Panc1 (cell line): ENCODE measurements at regions not wholly inside any gene's neighbourhood (a gene's known extent, or its start where the extent isn't known, plus 50 kb on each side); places are given as distances from the start of the nearest gene placed in this dataset.
A peak's percentile ranks its signal among the peaks of the same experiment; 100 is the strongest.
"Not testable (repeated sequence)": the region's sequence is repeated elsewhere in the genome, so short reads cannot be mapped to it uniquely, and the experiment has no call there.

Source experiments
- ATAC-seq: fragments of 200-7000 bp; cut with Tn5 transposase; 2 replicates; pipeline ENCODE4 v1.9.1; 2020; ENCODE audit warnings: mild to moderate bottlenecking, moderate library complexity
- BruUV-seq: library from RNA; stranded (reverse); fragments of 400-500 nt; replicated peaks from 2 replicates; lab custom pipeline; 2021; lab: Mats Ljungman, UMichigan
- CTCF ChIA-PET: fragments of 300-600 bp; sonication (Branson Sonifier 250); formaldehyde crosslinking; loops from one replicate; lab custom pipeline; 2022; ENCODE audit warnings: antibody characterized with exemption; lab: Charles Lee
- POLR2A ChIA-PET: fragments of 300-600 bp; sonication (Branson Sonifier 250); formaldehyde crosslinking; loops from one replicate; lab custom pipeline; 2022; ENCODE audit warnings: antibody characterized with exemption; lab: Charles Lee
- DNase-seq: peaks from one replicate; pipeline ENCODE4 v3.0.0-alpha.2; 2010; ENCODE audit warnings: low read depth, low spot score
- H3K27ac ChIP-seq: 2 replicates; pipeline ENCODE4 v1.5.1; 2011; ENCODE audit warnings: mild to moderate bottlenecking, low read length, inconsistent platforms
- H3K27me3 ChIP-seq: fragments of 200-500 bp; sonication (Bioruptor generic); 2 replicates; pipeline ENCODE4 v1.6.0; 2014; ENCODE audit warnings: low read length, inconsistent platforms; ENCODE audit not compliant: control insufficient read depth, insufficient read depth
- H3K36me3 ChIP-seq: fragments of 200-500 bp; sonication (Bioruptor generic); 2 replicates; pipeline ENCODE4 v1.5.1; 2014; ENCODE audit warnings: inconsistent platforms, mild to moderate bottlenecking, low read length, moderate library complexity; ENCODE audit not compliant: control insufficient read depth, insufficient read depth
- H3K4me1 ChIP-seq: 2 replicates; pipeline ENCODE4 v1.5.1; 2011; ENCODE audit warnings: inconsistent platforms, mild to moderate bottlenecking, low read length, moderate library complexity; ENCODE audit not compliant: control insufficient read depth, insufficient read depth
- H3K4me3 ChIP-seq, 2 experiments: 2 replicates each; pipeline ENCODE4 v1.5.1; 2011 to 2012; ENCODE audit warnings: low read depth in 2 of 2, low read length in 2 of 2, mild to moderate bottlenecking in 2 of 2, inconsistent platforms in 1 of 2, moderate library complexity in 1 of 2
- H3K9me3 ChIP-seq: fragments of 200-500 bp; sonication (Bioruptor generic); 2 replicates; pipeline ENCODE4 v1.5.1; 2014; ENCODE audit warnings: low read depth, mild to moderate bottlenecking, inconsistent platforms, low read length, moderate library complexity; ENCODE audit not compliant: control insufficient read depth, insufficient read depth
- in situ Hi-C: cut with HindIII; loops from 2 replicates; pipeline ENCODE4 v1.10.0; 2016; ENCODE audit warnings: low sequenced_read_pairs, low pct_unique_long_range_greater_than_20kb
- intact Hi-C: fragments of 100-400 bp; cut with micrococcal nuclease; formaldehyde crosslinking; loops from one replicate; pipeline ENCODE4 v1.10.0; 2022; ENCODE audit not compliant: unreplicated experiment
- TF ChIP-seq, protein P1 (sequence below): fragments of 450-650 bp; IDR thresholded peaks from 2 replicates; pipeline ENCODE4 v1.5.1; 2017; ENCODE audit warnings: mild to moderate bottlenecking

DNA sequence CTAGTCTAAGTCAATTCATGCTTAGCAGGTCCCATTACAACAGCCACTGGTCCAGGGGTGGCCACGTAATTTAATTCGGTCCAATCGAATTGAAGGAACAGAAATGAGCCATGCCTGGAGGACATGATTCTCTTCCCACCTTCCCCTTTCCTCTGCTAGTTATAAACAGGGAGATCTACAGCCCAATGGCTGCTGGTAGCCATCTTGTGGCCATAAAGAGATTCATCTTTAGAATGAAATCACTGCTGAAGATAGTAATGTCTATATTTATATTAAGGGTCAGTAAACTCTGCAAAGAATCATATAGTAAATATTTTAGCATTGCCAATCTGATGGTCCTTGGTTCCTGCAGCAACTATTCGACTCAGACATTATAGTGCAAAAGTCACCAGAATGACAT, 530.6 kb downstream of the TTLL7 start:
- TF ChIP-seq, protein P1, sequence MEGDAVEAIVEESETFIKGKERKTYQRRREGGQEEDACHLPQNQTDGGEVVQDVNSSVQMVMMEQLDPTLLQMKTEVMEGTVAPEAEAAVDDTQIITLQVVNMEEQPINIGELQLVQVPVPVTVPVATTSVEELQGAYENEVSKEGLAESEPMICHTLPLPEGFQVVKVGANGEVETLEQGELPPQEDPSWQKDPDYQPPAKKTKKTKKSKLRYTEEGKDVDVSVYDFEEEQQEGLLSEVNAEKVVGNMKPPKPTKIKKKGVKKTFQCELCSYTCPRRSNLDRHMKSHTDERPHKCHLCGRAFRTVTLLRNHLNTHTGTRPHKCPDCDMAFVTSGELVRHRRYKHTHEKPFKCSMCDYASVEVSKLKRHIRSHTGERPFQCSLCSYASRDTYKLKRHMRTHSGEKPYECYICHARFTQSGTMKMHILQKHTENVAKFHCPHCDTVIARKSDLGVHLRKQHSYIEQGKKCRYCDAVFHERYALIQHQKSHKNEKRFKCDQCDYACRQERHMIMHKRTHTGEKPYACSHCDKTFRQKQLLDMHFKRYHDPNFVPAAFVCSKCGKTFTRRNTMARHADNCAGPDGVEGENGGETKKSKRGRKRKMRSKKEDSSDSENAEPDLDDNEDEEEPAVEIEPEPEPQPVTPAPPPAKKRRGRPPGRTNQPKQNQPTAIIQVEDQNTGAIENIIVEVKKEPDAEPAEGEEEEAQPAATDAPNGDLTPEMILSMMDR: peak; percentile 27
- CTCF ChIA-PET, H3K9me3 ChIP-seq, H3K27me3 ChIP-seq, DNase-seq, H3K27ac ChIP-seq, POLR2A ChIA-PET, in situ Hi-C loops, intact Hi-C loops, H3K4me1 ChIP-seq, H3K4me3 ChIP-seq, ATAC-seq, H3K36me3 ChIP-seq, BruUV-seq: not testable (repeated sequence)

DNA sequence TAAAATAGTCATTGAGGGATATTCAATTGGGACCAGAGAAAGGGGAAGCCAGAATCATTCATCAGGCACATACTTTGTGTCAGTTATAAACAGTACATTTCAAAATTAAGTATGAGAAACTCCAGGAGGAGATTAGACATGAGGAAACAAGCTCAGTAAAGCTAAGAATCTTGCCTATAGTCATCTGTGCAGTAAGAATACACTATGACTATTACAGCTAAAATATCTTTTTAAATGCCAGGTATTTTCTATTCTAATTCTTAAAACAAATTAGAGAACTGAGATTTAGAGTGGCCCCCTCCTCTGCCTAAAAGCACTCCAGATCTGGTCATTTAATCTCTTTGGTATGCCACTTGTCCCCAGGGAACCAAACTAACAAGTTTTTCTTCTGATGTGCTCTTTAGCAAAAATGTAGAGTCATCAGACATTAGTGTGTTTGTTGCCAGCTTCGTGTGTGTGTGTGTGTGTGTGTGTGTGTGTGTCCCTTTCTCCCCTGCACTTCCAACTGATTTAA, 541.1 kb downstream of the TTLL7 start:
- intact Hi-C loops, H3K27ac ChIP-seq, H3K27me3 ChIP-seq, H3K36me3 ChIP-seq, CTCF ChIA-PET, BruUV-seq, DNase-seq, H3K4me3 ChIP-seq, ATAC-seq, H3K4me1 ChIP-seq, POLR2A ChIA-PET, H3K9me3 ChIP-seq, in situ Hi-C loops: not testable (repeated sequence)

DNA sequence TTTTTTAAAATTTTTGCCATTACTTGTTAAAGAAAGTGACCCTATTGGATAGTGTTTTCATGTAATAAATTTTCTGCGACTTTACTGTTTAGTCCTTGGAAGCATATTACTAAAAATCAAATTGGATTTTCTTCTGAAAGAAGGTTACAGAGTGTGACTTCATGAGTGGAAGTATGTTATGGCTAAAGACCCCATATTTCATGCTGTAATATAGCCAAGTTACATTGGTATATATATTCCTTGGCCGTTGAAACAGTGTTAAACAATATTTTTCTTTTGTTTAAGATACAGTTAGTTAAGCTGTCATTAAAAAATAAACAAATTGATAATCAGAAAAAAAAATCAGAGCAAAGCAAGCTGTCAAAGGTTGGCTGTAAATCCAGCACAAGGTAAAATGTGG, 541.7 kb downstream of the TTLL7 start:
- H3K9me3 ChIP-seq, DNase-seq, CTCF ChIA-PET, H3K27ac ChIP-seq, POLR2A ChIA-PET, intact Hi-C loops, ATAC-seq, H3K36me3 ChIP-seq, BruUV-seq, H3K4me3 ChIP-seq, H3K4me1 ChIP-seq, H3K27me3 ChIP-seq, in situ Hi-C loops: not testable (repeated sequence)

DNA sequence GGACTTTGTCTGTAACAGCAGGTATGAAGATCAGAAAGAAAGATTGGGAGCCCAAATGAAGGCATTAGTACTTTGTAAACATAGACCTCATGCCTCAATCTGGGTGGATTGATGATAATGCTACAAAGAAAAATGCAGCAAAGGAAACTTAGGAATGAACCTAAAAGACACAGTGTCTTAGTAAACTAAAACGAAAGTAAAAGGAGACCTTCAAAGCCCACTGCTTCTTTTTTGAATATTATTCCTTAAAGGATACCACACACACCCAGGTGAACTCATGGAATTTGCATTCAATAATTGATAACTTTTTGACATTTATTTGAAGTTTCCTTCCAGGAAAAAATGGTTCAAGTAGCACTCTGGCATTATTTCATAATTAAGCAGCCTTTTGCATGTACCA, 543.2 kb downstream of the TTLL7 start:
- CTCF ChIA-PET, H3K27ac ChIP-seq, H3K36me3 ChIP-seq, H3K4me1 ChIP-seq, in situ Hi-C loops, POLR2A ChIA-PET, intact Hi-C loops, BruUV-seq, H3K4me3 ChIP-seq, DNase-seq, H3K27me3 ChIP-seq, ATAC-seq, H3K9me3 ChIP-seq: not testable (repeated sequence)

DNA sequence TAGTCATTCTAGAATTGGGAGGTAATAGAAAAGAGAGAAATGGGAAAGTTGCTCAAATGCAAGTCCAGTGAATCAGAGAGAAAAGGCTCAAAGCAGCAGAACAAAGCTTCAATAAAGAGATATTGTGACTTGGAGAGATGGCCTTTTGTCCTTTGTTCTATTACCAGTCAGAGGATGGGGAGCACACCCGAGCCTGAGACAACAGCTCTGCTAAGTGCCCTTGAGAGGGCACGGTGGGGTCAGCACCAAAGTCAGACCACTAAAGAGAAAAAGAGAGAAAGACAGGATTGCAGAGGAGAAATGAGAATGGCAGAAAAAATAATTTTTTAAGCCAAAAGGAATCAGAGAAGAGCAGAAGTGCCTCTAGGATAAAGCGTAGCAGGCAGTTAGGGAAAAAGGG, 553.1 kb downstream of the TTLL7 start:
- H3K9me3 ChIP-seq, H3K36me3 ChIP-seq, H3K27ac ChIP-seq, DNase-seq, H3K27me3 ChIP-seq, intact Hi-C loops, H3K4me1 ChIP-seq, POLR2A ChIA-PET, in situ Hi-C loops, CTCF ChIA-PET, BruUV-seq, ATAC-seq, H3K4me3 ChIP-seq: not testable (repeated sequence)

DNA sequence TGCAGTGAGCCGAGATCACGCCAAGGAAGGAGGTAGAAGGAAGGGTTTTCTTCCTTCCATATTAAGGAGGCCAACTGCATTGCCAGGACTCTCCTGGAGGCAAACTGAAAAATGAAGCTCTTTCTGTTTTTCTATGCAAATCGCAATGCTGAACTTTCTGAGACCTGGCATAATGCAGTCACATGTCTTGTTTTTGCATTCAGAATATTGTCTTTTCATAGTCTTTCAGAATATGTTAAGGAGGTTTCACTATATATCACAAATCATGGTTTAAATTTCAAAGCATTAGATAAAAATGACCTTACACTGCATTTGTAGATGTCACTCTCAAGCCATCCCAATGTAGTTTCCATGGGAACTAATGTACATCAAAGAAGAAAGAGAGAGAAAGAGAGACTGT, 556.5 kb downstream of the TTLL7 start:
- H3K27me3 ChIP-seq, H3K36me3 ChIP-seq, ATAC-seq, H3K4me1 ChIP-seq, H3K4me3 ChIP-seq, DNase-seq, intact Hi-C loops, BruUV-seq, H3K9me3 ChIP-seq, in situ Hi-C loops, POLR2A ChIA-PET, CTCF ChIA-PET, H3K27ac ChIP-seq: not testable (repeated sequence)

DNA sequence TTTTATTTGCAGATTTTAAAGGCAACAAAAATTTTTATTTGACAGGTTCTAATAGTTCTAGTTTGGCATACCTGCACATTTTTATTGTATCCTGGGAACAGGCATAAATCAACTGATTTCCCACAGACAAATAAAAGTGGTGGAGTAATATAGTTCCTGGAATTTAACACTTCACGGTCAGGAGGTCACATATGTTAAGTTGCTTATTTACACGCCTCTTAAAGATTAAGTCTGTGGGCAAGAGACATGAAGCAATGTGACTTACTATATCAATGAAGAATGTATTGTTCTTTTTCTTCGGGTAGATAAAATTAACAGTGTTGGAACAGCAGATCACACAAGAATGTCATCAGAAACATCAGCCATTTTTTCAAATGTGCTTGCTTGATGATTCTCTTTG, 558.3 kb downstream of the TTLL7 start:
- H3K27me3 ChIP-seq, in situ Hi-C loops, BruUV-seq, H3K4me1 ChIP-seq, H3K36me3 ChIP-seq, CTCF ChIA-PET, H3K4me3 ChIP-seq, H3K9me3 ChIP-seq, ATAC-seq, H3K27ac ChIP-seq, intact Hi-C loops, DNase-seq, POLR2A ChIA-PET: not testable (repeated sequence)
